Activated CD4-positive, alpha-beta T cell treated with anti-CD3 and anti-CD28 coated beads for 48 hours (primary cell): ENCODE measurements at regions not wholly inside any gene's neighbourhood (a gene's known extent, or its start where the extent isn't known, plus 50 kb on each side); places are given as distances from the start of the nearest gene placed in this dataset.
"Not testable (repeated sequence)": the region's sequence is repeated elsewhere in the genome, so short reads cannot be mapped to it uniquely, and the experiment has no call there.

Experiments
- DNase-seq: peaks from one replicate; pipeline ENCODE4 v3.0.0-alpha.2; 2020

DNA sequence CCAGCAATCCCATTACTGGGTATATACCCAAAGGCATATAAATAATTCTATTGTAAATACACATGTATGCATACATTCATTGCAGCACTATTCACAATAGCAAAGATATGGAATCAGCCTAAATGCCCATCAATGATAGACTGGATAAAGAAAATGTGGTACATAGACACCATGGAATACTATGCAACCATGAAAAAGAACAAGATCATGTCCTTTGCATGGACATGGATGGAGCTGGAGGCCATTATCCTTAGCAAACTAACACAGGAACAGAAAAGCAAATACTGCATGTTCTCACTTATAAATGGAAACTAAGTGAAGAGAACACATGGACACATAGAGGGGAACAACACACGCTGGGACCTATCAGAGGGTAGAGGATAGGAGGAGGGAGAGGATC, 51.3 kb upstream of the CASK start:
- DNase-seq, result not testable (repeated sequence)

DNA sequence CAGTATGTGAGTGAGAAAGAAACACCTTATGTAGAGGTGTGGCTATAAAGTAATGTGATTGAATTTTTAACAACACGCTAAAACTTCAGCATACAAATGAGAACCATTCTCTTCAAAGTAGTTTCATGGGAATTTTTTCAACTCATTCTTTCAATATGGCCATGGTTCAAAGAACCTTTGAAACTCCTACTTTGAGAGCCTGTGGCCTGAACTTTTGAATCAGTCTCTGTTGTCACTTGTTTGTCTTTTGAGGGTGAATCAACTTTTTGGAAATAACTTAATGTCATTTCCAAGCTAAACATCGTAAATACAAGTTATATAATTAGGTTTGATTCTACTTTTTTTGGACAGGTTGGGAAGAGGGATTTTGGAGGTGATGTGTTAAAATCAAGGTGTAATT, 49.9 kb upstream of the CASK start:
- DNase-seq, result no peak
